ENCODE measurements at regions not wholly inside any gene's neighbourhood (a gene's known extent, or its start where the extent isn't known, plus 50 kb on each side); places are given as distances from the start of the nearest gene placed in this dataset.

DNA sequence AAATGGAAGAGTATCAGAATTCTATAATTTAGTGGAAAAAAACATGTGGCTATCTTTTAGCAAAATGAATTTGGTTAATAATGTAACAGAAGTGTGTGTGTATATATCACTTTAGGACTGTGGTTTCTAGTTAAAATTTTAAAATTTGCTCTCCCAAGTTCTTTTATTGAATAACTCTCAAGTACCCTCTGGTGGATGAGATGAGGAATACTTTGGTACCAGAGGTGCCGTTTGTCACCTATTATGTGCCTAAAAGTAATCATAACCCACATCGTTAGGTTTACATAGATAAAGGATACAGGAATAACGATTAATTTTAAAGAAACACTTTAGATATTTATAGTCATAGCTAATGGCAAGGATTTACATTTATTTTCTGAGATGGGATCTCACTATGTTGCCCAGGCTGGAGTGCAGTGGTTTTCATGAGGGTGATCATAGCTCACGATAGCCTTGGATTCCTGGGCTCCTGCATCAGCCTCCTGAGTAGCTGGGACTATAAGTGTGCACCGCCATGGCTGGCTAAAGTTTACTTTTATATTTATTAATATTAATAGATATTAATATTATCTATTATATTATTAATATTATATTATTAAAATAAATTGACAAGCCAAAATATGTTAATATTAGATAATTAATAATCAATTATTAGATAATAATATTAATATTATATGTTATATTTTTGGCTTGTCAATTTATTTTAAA is 66.7 kb upstream of the CAPRIN1 start:
- CTCF ChIA-PET (ENCODE audit: low intra/inter-chr PET ratio), result interaction anchor here (0.5 to 0.7 kb wide), 2 partner anchors 149 to 184 kb away, joined by 3 to 6 read pairs; no protein-coding TSS in a partner anchor
- no TSS peak for BruUV-seq (replicated peaks)
- H3K36me3 ChIP-seq (ENCODE audit: control insufficient read depth, insufficient read depth, low read length), result no peaks in the 10 kb centered on the region
- no peak overlapping the region for H3K4me2 ChIP-seq (ENCODE audit: insufficient read depth, low read length)
- intact Hi-C loops (cut with micrococcal nuclease) (no loop called here), in situ Hi-C loops (cut with MboI) (no loop called here)
- FAIRE-seq, result no peak
- DNase-seq (ENCODE audit: extremely low read depth in 1 of 4, low spot score in 3 of 4), result peak in 2 of 4 experiments; percentile 45 to 48
- no peaks in the 10 kb centered on the region for H4K20me1 ChIP-seq (replicated peaks; ENCODE audit: control insufficient read depth, insufficient read depth, low read length)
- H3K27ac ChIP-seq (ENCODE audit: extremely low read depth, low read depth, low read length), result no peak overlapping the region
- H3K4me1 ChIP-seq (replicated peaks in 1 of 2; ENCODE audit: control insufficient read depth in 2 of 2, insufficient read depth in 2 of 2, low read length in 2 of 2), result peaks cover 4 to 6% of the 10 kb centered on the region in 2 experiments; a peak in 4 of 5 replicates
- WGBS (ENCODE audit: insufficient coverage, low coverage, missing lambda C conversion rate), result 31% methylated on average over 5 of the region's 5 CpGs
- no peaks in the 10 kb centered on the region for H3K27me3 ChIP-seq (ENCODE audit: control insufficient read depth in 2 of 2, insufficient read depth in 2 of 2, low read length in 2 of 2)
- POLR2A ChIA-PET, result no interaction called here
- H2AFZ ChIP-seq (ENCODE audit: low read depth, low read length), result no peak overlapping the region
- TF ChIP-seq MYC (IDR thresholded peaks at IDR 0.05; ENCODE audit: low read depth, low read length) (no peak), MYC (CRISPR knock-in tag; IDR thresholded peaks at IDR 0.05; ENCODE audit: borderline replicate concordance, low read depth) (no peak), PHF21A (IDR thresholded peaks at IDR 0.05; ENCODE audit: borderline replicate concordance, low read depth) (no peak), NELFE (IDR thresholded peaks at IDR 0.05; ENCODE audit: insufficient read depth, insufficient read length) (no peak), RBM25 (IDR thresholded peaks at IDR 0.05; ENCODE audit: low read depth, low read length, severe bottlenecking) (peak; percentile 78), ZNF121 (CRISPR knock-in tag; conservative IDR thresholded peaks at IDR 0.05) (peak; percentile 99), BCOR (IDR thresholded peaks at IDR 0.05) (peak; percentile 57; the same call in 1 of the 2 replicates), SMC3 (conservative IDR thresholded peaks at IDR 0.05; ENCODE audit: insufficient read depth, low read depth, low read length) (0 out of 2 replicates have a peak, but pooled peaks have one; percentile 27), RAD21 (CRISPR knock-in tag; conservative IDR thresholded peaks at IDR 0.05 in 1 of 2, IDR thresholded peaks at IDR 0.05 in 1 of 2) (peak in 1 of 2 experiments; percentile 44; a peak in 2 of 4 replicates)
- TF ChIP-seq, protein P1, sequence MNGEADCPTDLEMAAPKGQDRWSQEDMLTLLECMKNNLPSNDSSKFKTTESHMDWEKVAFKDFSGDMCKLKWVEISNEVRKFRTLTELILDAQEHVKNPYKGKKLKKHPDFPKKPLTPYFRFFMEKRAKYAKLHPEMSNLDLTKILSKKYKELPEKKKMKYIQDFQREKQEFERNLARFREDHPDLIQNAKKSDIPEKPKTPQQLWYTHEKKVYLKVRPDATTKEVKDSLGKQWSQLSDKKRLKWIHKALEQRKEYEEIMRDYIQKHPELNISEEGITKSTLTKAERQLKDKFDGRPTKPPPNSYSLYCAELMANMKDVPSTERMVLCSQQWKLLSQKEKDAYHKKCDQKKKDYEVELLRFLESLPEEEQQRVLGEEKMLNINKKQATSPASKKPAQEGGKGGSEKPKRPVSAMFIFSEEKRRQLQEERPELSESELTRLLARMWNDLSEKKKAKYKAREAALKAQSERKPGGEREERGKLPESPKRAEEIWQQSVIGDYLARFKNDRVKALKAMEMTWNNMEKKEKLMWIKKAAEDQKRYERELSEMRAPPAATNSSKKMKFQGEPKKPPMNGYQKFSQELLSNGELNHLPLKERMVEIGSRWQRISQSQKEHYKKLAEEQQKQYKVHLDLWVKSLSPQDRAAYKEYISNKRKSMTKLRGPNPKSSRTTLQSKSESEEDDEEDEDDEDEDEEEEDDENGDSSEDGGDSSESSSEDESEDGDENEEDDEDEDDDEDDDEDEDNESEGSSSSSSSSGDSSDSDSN (IDR thresholded peaks at IDR 0.05; ENCODE audit: borderline replicate concordance in 1 of 2, low read depth in 2 of 2, low read length in 2 of 2), result no peak
- TF ChIP-seq, protein P2, sequence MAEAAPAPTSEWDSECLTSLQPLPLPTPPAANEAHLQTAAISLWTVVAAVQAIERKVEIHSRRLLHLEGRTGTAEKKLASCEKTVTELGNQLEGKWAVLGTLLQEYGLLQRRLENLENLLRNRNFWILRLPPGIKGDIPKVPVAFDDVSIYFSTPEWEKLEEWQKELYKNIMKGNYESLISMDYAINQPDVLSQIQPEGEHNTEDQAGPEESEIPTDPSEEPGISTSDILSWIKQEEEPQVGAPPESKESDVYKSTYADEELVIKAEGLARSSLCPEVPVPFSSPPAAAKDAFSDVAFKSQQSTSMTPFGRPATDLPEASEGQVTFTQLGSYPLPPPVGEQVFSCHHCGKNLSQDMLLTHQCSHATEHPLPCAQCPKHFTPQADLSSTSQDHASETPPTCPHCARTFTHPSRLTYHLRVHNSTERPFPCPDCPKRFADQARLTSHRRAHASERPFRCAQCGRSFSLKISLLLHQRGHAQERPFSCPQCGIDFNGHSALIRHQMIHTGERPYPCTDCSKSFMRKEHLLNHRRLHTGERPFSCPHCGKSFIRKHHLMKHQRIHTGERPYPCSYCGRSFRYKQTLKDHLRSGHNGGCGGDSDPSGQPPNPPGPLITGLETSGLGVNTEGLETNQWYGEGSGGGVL (CRISPR knock-in tag; IDR thresholded peaks at IDR 0.05), result no peak
- TF ChIP-seq, protein P3, sequence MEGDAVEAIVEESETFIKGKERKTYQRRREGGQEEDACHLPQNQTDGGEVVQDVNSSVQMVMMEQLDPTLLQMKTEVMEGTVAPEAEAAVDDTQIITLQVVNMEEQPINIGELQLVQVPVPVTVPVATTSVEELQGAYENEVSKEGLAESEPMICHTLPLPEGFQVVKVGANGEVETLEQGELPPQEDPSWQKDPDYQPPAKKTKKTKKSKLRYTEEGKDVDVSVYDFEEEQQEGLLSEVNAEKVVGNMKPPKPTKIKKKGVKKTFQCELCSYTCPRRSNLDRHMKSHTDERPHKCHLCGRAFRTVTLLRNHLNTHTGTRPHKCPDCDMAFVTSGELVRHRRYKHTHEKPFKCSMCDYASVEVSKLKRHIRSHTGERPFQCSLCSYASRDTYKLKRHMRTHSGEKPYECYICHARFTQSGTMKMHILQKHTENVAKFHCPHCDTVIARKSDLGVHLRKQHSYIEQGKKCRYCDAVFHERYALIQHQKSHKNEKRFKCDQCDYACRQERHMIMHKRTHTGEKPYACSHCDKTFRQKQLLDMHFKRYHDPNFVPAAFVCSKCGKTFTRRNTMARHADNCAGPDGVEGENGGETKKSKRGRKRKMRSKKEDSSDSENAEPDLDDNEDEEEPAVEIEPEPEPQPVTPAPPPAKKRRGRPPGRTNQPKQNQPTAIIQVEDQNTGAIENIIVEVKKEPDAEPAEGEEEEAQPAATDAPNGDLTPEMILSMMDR (IDR thresholded peaks at IDR 0.05 in 2 of 3, conservative IDR thresholded peaks at IDR 0.05 in 1 of 3; ENCODE audit: insufficient read depth in 2 of 3, low read depth in 1 of 3, low read length in 3 of 3), result peak; percentile 14 to 39 (median 21); a peak in 2 of 6 replicates
- H3K9me1 ChIP-seq (ENCODE audit: control insufficient read depth, insufficient read depth, low read length), result no peaks in the 10 kb centered on the region
- H3K79me2 ChIP-seq (ENCODE audit: control insufficient read depth, insufficient read depth, low read length), result no peaks in the 10 kb centered on the region
- no peaks in the 10 kb centered on the region for H3K9me3 ChIP-seq (replicated peaks; ENCODE audit: control insufficient read depth, insufficient read depth, low read depth, low read length)
- ATAC-seq, result no peak
- H3K4me3 ChIP-seq, result no peak overlapping the region
- H3K9ac ChIP-seq (ENCODE audit: insufficient read depth in 1 of 2, low read depth in 2 of 2, low read length in 2 of 2), result no peak overlapping the region

All from K562 (cell line).